HEK293 (cell line): ENCODE measurements at regions not wholly inside any gene's neighbourhood (a gene's known extent, or its start where the extent isn't known, plus 50 kb on each side); places are given as distances from the start of the nearest gene placed in this dataset.
"Not testable (repeated sequence)": the region's sequence is repeated elsewhere in the genome, so short reads cannot be mapped to it uniquely, and the experiment has no call there.

Source experiments
- CTCF ChIA-PET: fragments of 350-600 bp; formaldehyde crosslinking; extraction: SDS; loops from one replicate; lab custom pipeline; 2021; ENCODE audit warnings: antibody characterized with exemption; lab: Yijun Ruan, JAX
- POLR2A ChIA-PET: fragments of 300-600 bp; formaldehyde crosslinking; extraction: SDS; loops from one replicate; lab custom pipeline; 2020; ENCODE audit warnings: antibody characterized with exemption, inconsistent platforms; lab: Yijun Ruan, JAX
- H3K27ac ChIP-seq: fragments of 200-500 bp; sonication (Bioruptor generic); 2 replicates; pipeline ENCODE4 v1.5.1; 2014; ENCODE audit warnings: low read depth, low read length, control low read depth, inconsistent platforms; ENCODE audit errors: extremely low read depth
- H3K36me3 ChIP-seq, 2 experiments: fragments of 200-500 bp in 1 of 2; sonication (Bioruptor generic) in 1 of 2; 1 replicate in 1 of 2; 2 replicates in 1 of 2; pipeline ENCODE4 v1.5.1; 2014 to 2017; ENCODE audit warnings: inconsistent platforms in 2 of 2, low read length in 2 of 2; ENCODE audit not compliant: control insufficient read depth in 2 of 2, insufficient read depth in 1 of 2
- H3K4me1 ChIP-seq: fragments of 200-500 bp; sonication (Bioruptor generic); 2 replicates; pipeline ENCODE4 v1.5.1; 2014; ENCODE audit warnings: mild to moderate bottlenecking, low read length, inconsistent platforms; ENCODE audit not compliant: control insufficient read depth, insufficient read depth
- H3K4me3 ChIP-seq: 2 replicates; pipeline ENCODE4 v1.5.1; 2011; ENCODE audit warnings: low read depth, mild to moderate bottlenecking, control low read depth, low read length, moderate library complexity
- H3K9me3 ChIP-seq: fragments of 200-500 bp; sonication (Bioruptor generic); 2 replicates; pipeline ENCODE4 v1.5.1; 2014; ENCODE audit warnings: low read depth, low read length, inconsistent platforms; ENCODE audit not compliant: control insufficient read depth, insufficient read depth
- EGR2 ChIP-seq: fragments of 450-650 bp; formaldehyde crosslinking; IDR thresholded peaks from 2 replicates; pipeline ENCODE4 v1.5.1; 2016; ENCODE audit warnings: low read depth, missing biosample characterization, missing genetic modification characterization
- GLIS2 ChIP-seq: fragments of 450-650 bp; formaldehyde crosslinking; IDR thresholded peaks from 2 replicates; pipeline ENCODE4 v1.5.1; 2016; ENCODE audit warnings: missing biosample characterization, missing genetic modification characterization
- IKZF3 ChIP-seq: fragments of 450-650 bp; IDR thresholded peaks from 2 replicates; pipeline ENCODE4 v1.5.0; 2018; ENCODE audit warnings: missing biosample characterization, mild to moderate bottlenecking, missing genetic modification characterization, moderate library complexity
- KLF17 ChIP-seq: fragments of 450-650 bp; formaldehyde crosslinking; IDR thresholded peaks from 2 replicates; pipeline ENCODE4 v1.5.1; 2016; ENCODE audit warnings: missing biosample characterization, missing genetic modification characterization
- OSR2 ChIP-seq: fragments of 450-650 bp; formaldehyde crosslinking; IDR thresholded peaks from 2 replicates; pipeline ENCODE4 v1.5.1; 2016; ENCODE audit warnings: missing biosample characterization, missing genetic modification characterization
- PRDM10 ChIP-seq: fragments of 450-650 bp; formaldehyde crosslinking; IDR thresholded peaks from 2 replicates; pipeline ENCODE4 v1.5.1; 2016; ENCODE audit warnings: missing biosample characterization, missing genetic modification characterization
- SP2 ChIP-seq: fragments of 450-650 bp; formaldehyde crosslinking; IDR thresholded peaks from 2 replicates; pipeline ENCODE4 v1.5.1; 2016; ENCODE audit warnings: missing biosample characterization, missing genetic modification characterization
- ZBTB10 ChIP-seq: fragments of 450-650 bp; formaldehyde crosslinking; IDR thresholded peaks from 2 replicates; pipeline ENCODE4 v1.5.1; 2016; ENCODE audit warnings: missing biosample characterization, missing genetic modification characterization
- ZBTB17 ChIP-seq: fragments of 450-650 bp; formaldehyde crosslinking; IDR thresholded peaks from 2 replicates; pipeline ENCODE4 v1.5.1; 2016; ENCODE audit warnings: missing biosample characterization, missing genetic modification characterization
- ZBTB6 ChIP-seq: fragments of 450-650 bp; formaldehyde crosslinking; IDR thresholded peaks from 2 replicates; pipeline ENCODE4 v1.5.1; 2017; ENCODE audit warnings: missing biosample characterization, missing genetic modification characterization
- ZBTB8A ChIP-seq: fragments of 450-650 bp; formaldehyde crosslinking; IDR thresholded peaks from 2 replicates; pipeline ENCODE4 v1.5.1; 2016; ENCODE audit warnings: missing biosample characterization, missing genetic modification characterization
- ZFHX2 ChIP-seq: fragments of 450-650 bp; formaldehyde crosslinking; conservative IDR thresholded peaks from 2 replicates; pipeline ENCODE4 v1.5.1; 2016; ENCODE audit warnings: missing biosample characterization, missing genetic modification characterization
- ZFP69B ChIP-seq: fragments of 450-650 bp; formaldehyde crosslinking; IDR thresholded peaks from 2 replicates; pipeline ENCODE4 v1.5.1; 2016; ENCODE audit warnings: missing biosample characterization, missing genetic modification characterization
- ZNF24 ChIP-seq: fragments of 450-650 bp; formaldehyde crosslinking; IDR thresholded peaks from 2 replicates; pipeline ENCODE4 v1.5.1; 2016; ENCODE audit warnings: missing biosample characterization, missing genetic modification characterization
- ZNF335 ChIP-seq: fragments of 450-650 bp; formaldehyde crosslinking; conservative IDR thresholded peaks from 2 replicates; pipeline ENCODE4 v1.5.1; 2016; ENCODE audit warnings: missing biosample characterization, missing genetic modification characterization
- ZNF398 ChIP-seq: fragments of 450-650 bp; formaldehyde crosslinking; IDR thresholded peaks from 2 replicates; pipeline ENCODE4 v1.5.1; 2017; ENCODE audit warnings: missing biosample characterization, missing genetic modification characterization
- ZNF501 ChIP-seq: fragments of 450-650 bp; formaldehyde crosslinking; IDR thresholded peaks from 2 replicates; pipeline ENCODE4 v1.5.1; 2016; ENCODE audit warnings: missing biosample characterization, missing genetic modification characterization
- ZNF561 ChIP-seq: fragments of 450-650 bp; IDR thresholded peaks from 2 replicates; pipeline ENCODE4 v1.5.1; 2018; ENCODE audit warnings: missing biosample characterization, missing genetic modification characterization, borderline replicate concordance
- ZNF580 ChIP-seq: fragments of 450-650 bp; formaldehyde crosslinking; IDR thresholded peaks from 2 replicates; pipeline ENCODE4 v1.5.1; 2016; ENCODE audit warnings: missing biosample characterization, missing genetic modification characterization
- ZNF626 ChIP-seq: fragments of 450-650 bp; sonication (Bioruptor Pico); formaldehyde crosslinking; IDR thresholded peaks from 2 replicates; pipeline ENCODE4 v1.5.1; 2018; ENCODE audit warnings: missing biosample characterization, missing genetic modification characterization, inconsistent platforms
- ZNF692 ChIP-seq: fragments of 450-650 bp; formaldehyde crosslinking; IDR thresholded peaks from 2 replicates; pipeline ENCODE4 v1.5.1; 2016; ENCODE audit warnings: missing biosample characterization, missing genetic modification characterization
- ZNF792 ChIP-seq: fragments of 450-650 bp; formaldehyde crosslinking; IDR thresholded peaks from 2 replicates; pipeline ENCODE4 v1.5.1; 2016; ENCODE audit warnings: missing biosample characterization, missing genetic modification characterization
- ZNF843 ChIP-seq: fragments of 450-650 bp; formaldehyde crosslinking; IDR thresholded peaks from 2 replicates; pipeline ENCODE4 v1.5.1; 2016; ENCODE audit warnings: missing biosample characterization, missing genetic modification characterization

- TF ChIP-seq PRDM10 (tag by site-specific recombination): peak; percentile 60
- TF ChIP-seq ZBTB6: no peak
- TF ChIP-seq ZNF626: no peak
- TF ChIP-seq, all 188 proteins: peak for 10
Observed at GRCh38 chr6:27544612-27545260, 71.8 kb upstream of the ZNF184 start (continued).

GRCh38 chr6:27544135-27544534, 71.2 kb upstream of the ZNF184 start:
- POLR2A ChIA-PET: interaction anchor here (0.6 kb wide), 2 partner anchors 391 to 1125 kb away, joined by 4 read pairs; no protein-coding TSS in a partner anchor
- H3K36me3 ChIP-seq, H3K9me3 ChIP-seq, H3K4me1 ChIP-seq: not testable (repeated sequence)
- H3K4me3 ChIP-seq: peak overlapping the region; percentile 50
- CTCF ChIA-PET: interaction anchor here (0.6 to 1.7 kb wide), 5 partner anchors 8 to 1497 kb away, joined by 3 to 11 read pairs (median 5); no protein-coding TSS in a partner anchor
- peak overlapping the region; percentile 77; the same call in 1 of the 2 replicates for H3K27ac ChIP-seq
- TF ChIP-seq ZNF398 (peak; percentile 71), ZNF580 (tag by site-specific recombination) (peak; percentile 96), OSR2 (tag by site-specific recombination) (peak; percentile 8; the same call in 1 of the 2 replicates), ZNF792 (tag by site-specific recombination) (peak; percentile 73; the same call in 1 of the 2 replicates), ZBTB17 (tag by site-specific recombination) (peak; percentile 79), EGR2 (tag by site-specific recombination) (peak; percentile 68), GLIS2 (tag by site-specific recombination) (peak; percentile 40; the same call in 1 of the 2 replicates), ZNF24 (tag by site-specific recombination) (peak; percentile 65), ZNF843 (peak; percentile 54; the same call in 1 of the 2 replicates), SP2 (tag by site-specific recombination) (peak; percentile 54), IKZF3 (tag by site-specific recombination) (peak; percentile 6; the same call in 1 of the 2 replicates), ZNF561 (peak; percentile 20; the same call in 1 of the 2 replicates), ZFHX2 (peak; percentile 58), ZNF501 (tag by site-specific recombination) (peak; percentile 37; the same call in 1 of the 2 replicates), ZNF692 (tag by site-specific recombination) (peak; percentile 28; the same call in 1 of the 2 replicates), ZNF335 (peak; percentile 34), ZFP69B (tag by site-specific recombination) (peak; percentile 62), ZBTB8A (tag by site-specific recombination) (peak; percentile 65), KLF17 (tag by site-specific recombination) (peak; percentile 57; the same call in 1 of the 2 replicates), ZBTB10 (tag by site-specific recombination) (peak; percentile 81; the same call in 1 of the 2 replicates)
